HCT116 (cell line): ENCODE measurements at regions not wholly inside any gene's neighbourhood (a gene's known extent, or its start where the extent isn't known, plus 50 kb on each side); places are given as distances from the start of the nearest gene placed in this dataset.

ENCODE experiments used
- ATAC-seq: fragments of 200-7000 bp; cut with Tn5 transposase; 2 replicates; pipeline ENCODE4 v1.9.1; 2020; ENCODE audit warnings: mild to moderate bottlenecking, moderate library complexity
- BruUV-seq: library from RNA; stranded (reverse); fragments of 400-500 nt; replicated peaks from 2 replicates; lab custom pipeline; 2021; lab: Mats Ljungman, UMichigan
- CTCF ChIA-PET: fragments of 300-600 bp; sonication (Branson Sonifier 250); formaldehyde crosslinking; loops from one replicate; lab custom pipeline; 2021; ENCODE audit warnings: antibody characterized with exemption; lab: Charles Lee
- POLR2A ChIA-PET: fragments of 300-600, 350-600 bp; sonication (Branson Sonifier 250); formaldehyde crosslinking; loops from one replicate; lab custom pipeline; 2021; ENCODE audit warnings: antibody characterized with exemption; lab: Charles Lee
- RAD21 ChIA-PET, 2 experiments: fragments of 300-600 bp; sonication (Branson Sonifier 250); formaldehyde crosslinking; loops; one replicate each; lab custom pipeline; 2023; ENCODE audit warnings: low total read pairs in 2 of 2; ENCODE audit not compliant: uncharacterized antibody in 2 of 2, unreplicated experiment in 2 of 2, low non-redundant PET in 1 of 2; lab: Charles Lee
- DNase-seq: peaks from one replicate; pipeline ENCODE4 v3.0.0-alpha.2; 2010; ENCODE audit warnings: low read depth, low spot score
- H2AFZ ChIP-seq: fragments of 200-600 bp; shearing (Covaris generic), sonication (generic); 2 replicates; pipeline ENCODE4 v1.6.1; 2017; ENCODE audit warnings: low read depth, mixed run types, mixed read lengths, antibody characterized with exemption, low read length; ENCODE audit not compliant: poor library complexity, severe bottlenecking
- H3K27ac ChIP-seq: 2 replicates; pipeline ENCODE4 v1.5.1; 2012; ENCODE audit warnings: low read depth, low read length
- H3K27me3 ChIP-seq: fragments of 200-600 bp; sonication (generic); 2 replicates; pipeline ENCODE4 v1.6.1; 2016; ENCODE audit warnings: mixed run types, low read length, mixed read lengths; ENCODE audit not compliant: insufficient read depth
- H3K36me3 ChIP-seq, 2 experiments: fragments of 200-500 bp in 1 of 2; fragments of 200-600 bp in 1 of 2; sonication (Bioruptor generic) in 1 of 2; sonication (generic) in 1 of 2; 2 replicates each; pipeline versions ENCODE4 v1.5.1 to v1.6.1; 2014 to 2016; ENCODE audit warnings: low read length in 2 of 2, inconsistent platforms in 1 of 2, mixed read lengths in 1 of 2, mixed run types in 1 of 2; ENCODE audit not compliant: insufficient read depth in 2 of 2, control insufficient read depth in 1 of 2
- H3K4me1 ChIP-seq, 2 experiments: fragments of 200-600 bp in 1 of 2; sonication (generic) in 1 of 2; 2 replicates each; pipeline versions ENCODE4 v1.5.1 to v1.6.1; 2012 to 2017; ENCODE audit warnings: low read length in 2 of 2, inconsistent platforms in 1 of 2, mild to moderate bottlenecking in 1 of 2, mixed read lengths in 1 of 2, mixed run types in 1 of 2, moderate library complexity in 1 of 2; ENCODE audit not compliant: insufficient read depth in 2 of 2, control insufficient read depth in 1 of 2
- H3K4me2 ChIP-seq: fragments of 200-600 bp; sonication (generic); 2 replicates; pipeline ENCODE4 v1.6.1; 2017; ENCODE audit warnings: mixed run types, low read length, mixed read lengths
- H3K4me3 ChIP-seq, 2 experiments: fragments of 200-600 bp in 1 of 2; sonication (generic) in 1 of 2; replicated peaks in 1 of 2; 2 replicates each; pipeline ENCODE4 v1.5.1; 2011 to 2016; ENCODE audit warnings: low read length in 2 of 2, control low read depth in 1 of 2, low read depth in 1 of 2, mild to moderate bottlenecking in 1 of 2, mixed read lengths in 1 of 2, mixed run types in 1 of 2
- H3K79me2 ChIP-seq: fragments of 200-600 bp; sonication (generic); 2 replicates; pipeline ENCODE4 v1.6.1; 2017; ENCODE audit warnings: mild to moderate bottlenecking, mixed run types, low read length, moderate library complexity, mixed read lengths; ENCODE audit not compliant: insufficient read depth
- H3K9ac ChIP-seq: fragments of 200-600 bp; sonication (generic); 2 replicates; pipeline ENCODE4 v1.6.1; 2016; ENCODE audit warnings: low read length, mixed read lengths
- H3K9me2 ChIP-seq: fragments of 200-600 bp; sonication (generic), shearing (Covaris generic); 2 replicates; pipeline ENCODE4 v1.6.1; 2017; ENCODE audit warnings: mixed run types, mild to moderate bottlenecking, moderate library complexity; ENCODE audit not compliant: insufficient read depth
- H3K9me3 ChIP-seq, 2 experiments: fragments of 200-500 bp in 1 of 2; fragments of 200-600 bp in 1 of 2; sonication (Bioruptor generic) in 1 of 2; sonication (generic) in 1 of 2; 2 replicates each; pipeline ENCODE4 v1.6.1; 2014 to 2017; ENCODE audit warnings: low read length in 2 of 2, mixed read lengths in 2 of 2, inconsistent platforms in 1 of 2, low read depth in 1 of 2, mild to moderate bottlenecking in 1 of 2, mixed run types in 1 of 2, moderate library complexity in 1 of 2; ENCODE audit not compliant: control insufficient read depth in 1 of 2, insufficient read depth in 1 of 2
- H4K20me1 ChIP-seq: fragments of 200-600 bp; sonication (generic), shearing (Covaris generic); 2 replicates; pipeline ENCODE4 v1.6.1; 2017; ENCODE audit warnings: mixed run types, mild to moderate bottlenecking, moderate library complexity; ENCODE audit not compliant: insufficient read depth
- CEBPB ChIP-seq: IDR thresholded peaks from 2 replicates; pipeline ENCODE4 v1.6.1; 2012; ENCODE audit warnings: low read depth
- EZH2 ChIP-seq: fragments of 200-600 bp; sonication (generic); IDR thresholded peaks from 2 replicates; pipeline ENCODE4 v1.6.1; 2017; ENCODE audit warnings: antibody characterized with exemption, mixed run types
- EZH2phosphoT487 ChIP-seq: fragments of 200-600 bp; IDR thresholded peaks from 2 replicates; pipeline ENCODE4 v1.6.1; 2018; ENCODE audit warnings: antibody characterized with exemption, borderline replicate concordance
- FOSL1 ChIP-seq: IDR thresholded peaks from 2 replicates; pipeline ENCODE4 v1.6.1; 2012; ENCODE audit warnings: low read depth
- JUND ChIP-seq: IDR thresholded peaks from 2 replicates; pipeline ENCODE4 v1.6.1; 2012
- SIN3A ChIP-seq: IDR thresholded peaks from 2 replicates; pipeline ENCODE4 v1.6.1; 2012; ENCODE audit warnings: low read depth
- SP1 ChIP-seq: IDR thresholded peaks from 2 replicates; pipeline ENCODE4 v1.6.1; 2012; ENCODE audit warnings: low read depth
- YY1 ChIP-seq: IDR thresholded peaks from 2 replicates; pipeline ENCODE4 v1.6.1; 2011; ENCODE audit warnings: low read length, low read depth, moderate library complexity, mild to moderate bottlenecking; ENCODE audit not compliant: insufficient replicate concordance; ENCODE audit errors: extremely low read depth
- intact Hi-C: fragments of 100-400 bp; cut with micrococcal nuclease; formaldehyde crosslinking; loops from 2 replicates; pipeline ENCODE4 v1.10.0; 2022
- TF ChIP-seq, protein P1 (sequence below): IDR thresholded peaks from 2 replicates; pipeline ENCODE4 v1.6.1; 2012
- TF ChIP-seq, protein P2 (sequence below), 3 experiments: fragments of 200-600 bp in 1 of 3; sonication (generic) in 1 of 3; IDR thresholded peaks in 2 of 3; conservative IDR thresholded peaks in 1 of 3; 2 replicates each; pipeline ENCODE4 v1.5.1; 2012 to 2017; ENCODE audit warnings: low read depth in 2 of 3, low read length in 2 of 3, antibody characterized with exemption in 1 of 3, borderline replicate concordance in 1 of 3, control low read depth in 1 of 3, mild to moderate bottlenecking in 1 of 3, mixed read lengths in 1 of 3, mixed run types in 1 of 3, moderate library complexity in 1 of 3; ENCODE audit not compliant: insufficient read depth in 1 of 3

DNA sequence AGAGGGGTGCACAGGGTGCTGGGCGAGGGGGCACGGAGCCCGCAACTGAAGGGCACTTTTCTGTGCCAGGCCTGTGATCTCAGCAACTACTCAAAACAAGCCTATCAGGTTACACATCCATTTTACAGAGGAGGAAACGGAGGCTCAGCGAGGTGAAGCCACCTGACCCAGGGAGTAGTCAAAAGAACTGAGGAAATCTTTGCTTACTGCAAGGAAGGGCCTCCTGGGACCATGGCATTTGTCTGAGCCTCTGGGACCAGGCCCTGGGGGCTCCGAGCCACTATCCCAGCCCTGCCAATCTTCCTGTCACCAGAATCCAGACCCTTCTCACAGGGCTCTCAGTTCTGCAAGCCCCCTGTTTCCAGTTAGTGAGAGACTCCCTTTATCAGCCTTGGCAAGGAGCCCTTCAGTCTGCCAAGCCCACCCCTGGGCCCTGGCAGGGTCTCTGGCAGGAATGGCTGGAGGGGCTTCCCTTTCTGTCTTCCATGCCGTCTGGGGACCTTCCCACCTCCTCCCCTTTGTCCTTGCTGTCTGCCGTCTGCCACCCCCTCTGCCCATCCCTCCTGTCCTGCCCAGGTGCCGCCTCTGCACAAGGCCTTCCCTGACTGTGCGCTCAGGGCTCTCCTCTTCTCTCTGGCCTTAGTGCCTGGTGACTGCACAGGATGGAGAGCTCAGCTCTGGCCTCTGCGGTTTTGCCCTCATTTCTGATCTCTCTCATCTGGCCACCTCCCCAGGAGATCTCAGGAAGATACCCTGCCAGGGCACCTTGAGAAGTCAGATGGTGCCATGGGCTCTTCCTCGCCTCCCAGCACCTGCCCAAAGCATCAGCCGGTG is 194.7 kb upstream of the GLI2 start:
- no TSS peak for BruUV-seq
- DNase-seq (no peak), ATAC-seq (0 out of 2 replicates have a peak, but pooled peaks have one; percentile 6)
- ChIA-PET CTCF (no interaction called here), POLR2A (no interaction called here), RAD21 (no interaction called here)
- Histone ChIP-seq H3K9me2 (no peaks in the 10 kb centered on the region), H3K27me3 (no peaks in the 10 kb centered on the region), H3K36me3 (no peaks in the 10 kb centered on the region), H3K9ac (no peak overlapping the region), H3K9me3 (no peaks in the 10 kb centered on the region), H3K4me1 (peaks cover 0 to 9% of the 10 kb centered on the region in 2 experiments; a peak in 1 of 4 replicates), H3K4me2 (no peak overlapping the region; the same call in 1 of the 2 replicates), H3K4me3 (no peak overlapping the region), H2AFZ (no peak overlapping the region), H4K20me1 (no peaks in the 10 kb centered on the region), H3K79me2 (no peaks in the 10 kb centered on the region), H3K27ac (no peak overlapping the region)
- TF ChIP-seq, protein P1, sequence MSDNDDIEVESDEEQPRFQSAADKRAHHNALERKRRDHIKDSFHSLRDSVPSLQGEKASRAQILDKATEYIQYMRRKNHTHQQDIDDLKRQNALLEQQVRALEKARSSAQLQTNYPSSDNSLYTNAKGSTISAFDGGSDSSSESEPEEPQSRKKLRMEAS, result no peak
- TF ChIP-seq EZH2phosphoT487, result no peak
- no peak for TF ChIP-seq SIN3A
- no peak for TF ChIP-seq YY1
- TF ChIP-seq JUND, result no peak
- no peak for TF ChIP-seq SP1
- no peak for TF ChIP-seq FOSL1
- TF ChIP-seq CEBPB, result no peak
- TF ChIP-seq, protein P2, sequence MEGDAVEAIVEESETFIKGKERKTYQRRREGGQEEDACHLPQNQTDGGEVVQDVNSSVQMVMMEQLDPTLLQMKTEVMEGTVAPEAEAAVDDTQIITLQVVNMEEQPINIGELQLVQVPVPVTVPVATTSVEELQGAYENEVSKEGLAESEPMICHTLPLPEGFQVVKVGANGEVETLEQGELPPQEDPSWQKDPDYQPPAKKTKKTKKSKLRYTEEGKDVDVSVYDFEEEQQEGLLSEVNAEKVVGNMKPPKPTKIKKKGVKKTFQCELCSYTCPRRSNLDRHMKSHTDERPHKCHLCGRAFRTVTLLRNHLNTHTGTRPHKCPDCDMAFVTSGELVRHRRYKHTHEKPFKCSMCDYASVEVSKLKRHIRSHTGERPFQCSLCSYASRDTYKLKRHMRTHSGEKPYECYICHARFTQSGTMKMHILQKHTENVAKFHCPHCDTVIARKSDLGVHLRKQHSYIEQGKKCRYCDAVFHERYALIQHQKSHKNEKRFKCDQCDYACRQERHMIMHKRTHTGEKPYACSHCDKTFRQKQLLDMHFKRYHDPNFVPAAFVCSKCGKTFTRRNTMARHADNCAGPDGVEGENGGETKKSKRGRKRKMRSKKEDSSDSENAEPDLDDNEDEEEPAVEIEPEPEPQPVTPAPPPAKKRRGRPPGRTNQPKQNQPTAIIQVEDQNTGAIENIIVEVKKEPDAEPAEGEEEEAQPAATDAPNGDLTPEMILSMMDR (IDR thresholded peaks at IDR 0.05 in 2 of 3, conservative IDR thresholded peaks at IDR 0.05 in 1 of 3; ENCODE audit: borderline replicate concordance in 1 of 3, insufficient read depth in 1 of 3, low read depth in 2 of 3, low read length in 2 of 3), result no peak
- TF ChIP-seq EZH2, result no peak
- intact Hi-C loops, result no loop called here
